Fibroblast of pulmonary artery (primary cell): ENCODE measurements at regions not wholly inside any gene's neighbourhood (a gene's known extent, or its start where the extent isn't known, plus 50 kb on each side); places are given as distances from the start of the nearest gene placed in this dataset.

ENCODE experiments used
- DNase-seq: peaks from one replicate; pipeline ENCODE4 v3.0.0-alpha.2; 2010; ENCODE audit warnings: low read depth
- H3K4me3 ChIP-seq: replicated peaks from 2 replicates; pipeline ENCODE4 v1.5.1; 2011; ENCODE audit warnings: low read depth, mild to moderate bottlenecking, control low read depth, low read length, moderate library complexity
- TF ChIP-seq, protein P1 (sequence below): IDR thresholded peaks from 2 replicates; pipeline ENCODE4 v1.5.1; 2011; ENCODE audit warnings: mild to moderate bottlenecking, control low read depth, low read length, inconsistent platforms; ENCODE audit errors: missing control alignments

- DNase-seq, result no peak
Measured at GRCh38 chr15:69600556-69601085, 148.0 kb downstream of the RPLP1 start.

GRCh38 chr15:69601711-69602504 lies 149.3 kb downstream of the RPLP1 start:
- TF ChIP-seq, protein P1, sequence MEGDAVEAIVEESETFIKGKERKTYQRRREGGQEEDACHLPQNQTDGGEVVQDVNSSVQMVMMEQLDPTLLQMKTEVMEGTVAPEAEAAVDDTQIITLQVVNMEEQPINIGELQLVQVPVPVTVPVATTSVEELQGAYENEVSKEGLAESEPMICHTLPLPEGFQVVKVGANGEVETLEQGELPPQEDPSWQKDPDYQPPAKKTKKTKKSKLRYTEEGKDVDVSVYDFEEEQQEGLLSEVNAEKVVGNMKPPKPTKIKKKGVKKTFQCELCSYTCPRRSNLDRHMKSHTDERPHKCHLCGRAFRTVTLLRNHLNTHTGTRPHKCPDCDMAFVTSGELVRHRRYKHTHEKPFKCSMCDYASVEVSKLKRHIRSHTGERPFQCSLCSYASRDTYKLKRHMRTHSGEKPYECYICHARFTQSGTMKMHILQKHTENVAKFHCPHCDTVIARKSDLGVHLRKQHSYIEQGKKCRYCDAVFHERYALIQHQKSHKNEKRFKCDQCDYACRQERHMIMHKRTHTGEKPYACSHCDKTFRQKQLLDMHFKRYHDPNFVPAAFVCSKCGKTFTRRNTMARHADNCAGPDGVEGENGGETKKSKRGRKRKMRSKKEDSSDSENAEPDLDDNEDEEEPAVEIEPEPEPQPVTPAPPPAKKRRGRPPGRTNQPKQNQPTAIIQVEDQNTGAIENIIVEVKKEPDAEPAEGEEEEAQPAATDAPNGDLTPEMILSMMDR, result no peak
- no peak overlapping the region for H3K4me3 ChIP-seq
- DNase-seq, result no peak

More at GRCh38 chr15:69600556-69601085, 148.0 kb downstream of the RPLP1 start:
- no peak overlapping the region for H3K4me3 ChIP-seq
- TF ChIP-seq, protein P1, result no peak

- no peak for DNase-seq
- TF ChIP-seq, protein P1, result no peak
- H3K4me3 ChIP-seq, result no peak overlapping the region
Measured at GRCh38 chr15:69602921-69603320, 150.3 kb downstream of the RPLP1 start.

DNA sequence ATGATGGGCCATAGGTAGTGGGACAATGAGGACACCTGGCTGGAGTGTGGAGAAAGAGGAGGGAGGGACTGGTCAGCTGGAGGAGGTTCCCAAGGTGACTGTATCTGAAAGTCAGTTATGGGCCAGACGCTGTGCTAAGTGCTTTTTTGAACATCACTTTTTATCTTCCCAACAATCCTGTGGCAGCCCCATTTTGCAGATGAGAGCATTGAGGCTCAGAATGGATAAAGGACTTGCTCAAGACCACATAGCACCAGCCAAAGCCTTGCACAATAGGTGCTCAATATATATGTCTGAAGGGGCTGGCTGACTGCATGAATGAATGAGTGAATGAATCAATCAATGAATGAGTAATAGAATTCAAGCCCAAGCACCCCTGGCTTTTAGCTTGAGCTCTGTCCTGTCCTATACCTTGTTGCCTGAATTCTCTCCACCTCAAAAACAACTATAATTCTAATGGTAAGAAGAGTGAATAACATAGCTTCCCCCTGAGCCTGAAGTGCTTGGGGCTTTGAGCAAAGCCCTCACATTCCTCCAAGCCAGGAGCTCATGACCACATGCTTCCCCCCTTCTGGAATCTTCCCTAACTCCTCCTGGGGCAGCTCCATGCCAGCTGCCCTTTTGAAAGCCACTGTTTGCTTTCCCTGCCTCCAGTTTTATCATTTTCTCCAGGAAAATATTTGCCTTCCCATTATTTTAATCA lies 150.9 kb downstream of the RPLP1 start:
- TF ChIP-seq, protein P1, result no peak
- no peak for DNase-seq
- H3K4me3 ChIP-seq, result no peak overlapping the region

- no peak for DNase-seq
Measured at GRCh38 chr15:69604072-69604411, 151.4 kb downstream of the RPLP1 start.

DNA sequence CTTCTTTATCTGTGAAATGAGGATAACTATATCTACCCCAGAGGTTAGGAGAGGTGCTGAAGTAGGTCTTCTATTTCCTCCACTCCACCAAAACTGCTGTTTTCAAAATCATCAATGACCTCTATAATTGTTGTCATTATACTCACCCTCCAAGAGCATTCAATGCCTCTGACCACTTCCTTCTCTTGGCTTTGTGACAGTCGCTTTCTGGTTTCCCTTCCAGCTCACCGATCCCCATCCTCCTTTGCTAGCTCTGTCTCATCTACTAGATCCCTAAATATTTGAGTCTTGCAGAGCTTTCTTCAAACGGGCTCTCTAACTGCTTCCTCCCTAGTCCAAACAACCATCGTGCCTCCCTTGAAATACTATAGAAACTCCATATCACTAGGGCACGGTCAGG lies 153.5 kb downstream of the RPLP1 start:
- no peak for DNase-seq
- TF ChIP-seq, protein P1, result no peak
- no peak overlapping the region for H3K4me3 ChIP-seq

More at GRCh38 chr15:69604072-69604411, 151.4 kb downstream of the RPLP1 start:
- TF ChIP-seq, protein P1, result no peak
- no peak overlapping the region for H3K4me3 ChIP-seq
